ENCODE measurements at regions not wholly inside any gene's neighbourhood (a gene's known extent, or its start where the extent isn't known, plus 50 kb on each side); places are given as distances from the start of the nearest gene placed in this dataset.

DNA sequence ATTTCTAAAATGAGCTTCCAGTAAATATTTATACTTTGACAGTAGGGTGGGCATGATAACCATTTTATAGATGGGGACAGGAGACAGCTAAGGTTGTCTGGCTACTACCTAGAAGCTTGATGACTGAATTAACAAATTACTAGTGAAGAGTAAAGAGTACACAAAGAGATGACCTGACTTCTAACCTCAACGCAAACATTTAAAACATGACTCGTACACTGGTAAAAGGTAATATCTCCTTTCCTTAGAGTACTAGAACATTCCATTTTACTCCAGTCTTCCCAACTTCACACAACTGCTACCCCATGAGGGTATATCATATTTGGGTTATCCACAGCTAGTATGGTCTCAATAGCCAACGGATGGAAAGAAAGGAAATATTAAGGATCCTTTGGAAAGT, 258.9 kb downstream of the FOXO1 start:
- Histone ChIP-seq H2AFZ (ENCODE audit: low read depth, low read length, severe bottlenecking) (no peak overlapping the region), H4K20me1 (ENCODE audit: low read depth, low read length) (no peaks in the 10 kb centered on the region), H3K4me3 (ENCODE audit: insufficient read depth, low read length, poor library complexity, severe bottlenecking) (no peak overlapping the region), H3K27me3 (ENCODE audit: low read length) (no peaks in the 10 kb centered on the region), H3K79me2 (ENCODE audit: insufficient read depth, low read length) (no peaks in the 10 kb centered on the region), H3K27ac (ENCODE audit: low read depth, low read length) (no peak overlapping the region), H3K9ac (ENCODE audit: low read length) (no peak overlapping the region), H3K9me3 (ENCODE audit: insufficient read depth, low read length) (no peaks in the 10 kb centered on the region), H3K9me2 (replicated peaks; ENCODE audit: insufficient read depth, low read length) (no peaks in the 10 kb centered on the region), H3K4me2 (ENCODE audit: low read depth, low read length, poor library complexity, severe bottlenecking) (no peak overlapping the region), H3F3A (ENCODE audit: insufficient read depth) (no peaks in the 10 kb centered on the region; the same call in 1 of the 2 replicates), H3K36me3 (ENCODE audit: low read length) (no peaks in the 10 kb centered on the region)
- TF ChIP-seq, protein P1, sequence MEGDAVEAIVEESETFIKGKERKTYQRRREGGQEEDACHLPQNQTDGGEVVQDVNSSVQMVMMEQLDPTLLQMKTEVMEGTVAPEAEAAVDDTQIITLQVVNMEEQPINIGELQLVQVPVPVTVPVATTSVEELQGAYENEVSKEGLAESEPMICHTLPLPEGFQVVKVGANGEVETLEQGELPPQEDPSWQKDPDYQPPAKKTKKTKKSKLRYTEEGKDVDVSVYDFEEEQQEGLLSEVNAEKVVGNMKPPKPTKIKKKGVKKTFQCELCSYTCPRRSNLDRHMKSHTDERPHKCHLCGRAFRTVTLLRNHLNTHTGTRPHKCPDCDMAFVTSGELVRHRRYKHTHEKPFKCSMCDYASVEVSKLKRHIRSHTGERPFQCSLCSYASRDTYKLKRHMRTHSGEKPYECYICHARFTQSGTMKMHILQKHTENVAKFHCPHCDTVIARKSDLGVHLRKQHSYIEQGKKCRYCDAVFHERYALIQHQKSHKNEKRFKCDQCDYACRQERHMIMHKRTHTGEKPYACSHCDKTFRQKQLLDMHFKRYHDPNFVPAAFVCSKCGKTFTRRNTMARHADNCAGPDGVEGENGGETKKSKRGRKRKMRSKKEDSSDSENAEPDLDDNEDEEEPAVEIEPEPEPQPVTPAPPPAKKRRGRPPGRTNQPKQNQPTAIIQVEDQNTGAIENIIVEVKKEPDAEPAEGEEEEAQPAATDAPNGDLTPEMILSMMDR (IDR thresholded peaks at IDR 0.05; ENCODE audit: insufficient read depth, low read length, poor library complexity, severe bottlenecking): no peak
- no peak for TF ChIP-seq EZH2phosphoT487 (conservative IDR thresholded peaks at IDR 0.05; ENCODE audit: low read length)

DNA sequence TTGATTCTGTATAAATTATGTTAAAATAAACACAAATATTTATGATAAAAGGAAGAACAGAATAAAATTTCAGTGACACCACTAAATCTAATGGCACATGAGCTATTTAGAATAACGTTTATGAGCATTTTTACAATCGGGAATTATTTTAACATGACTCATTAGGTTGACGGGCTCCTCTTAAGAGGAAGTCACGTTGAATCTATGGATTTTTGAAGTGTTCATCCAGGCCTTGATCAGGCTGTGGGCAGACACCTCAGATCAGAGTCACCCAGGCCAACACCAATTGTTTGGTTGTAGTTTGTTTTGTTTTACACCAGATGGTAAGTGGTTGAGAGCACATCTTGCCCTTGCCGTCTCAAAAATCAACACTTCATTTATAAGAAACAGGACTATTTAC, 257.8 kb downstream of the FOXO1 start:
- H3K79me2 ChIP-seq (ENCODE audit: insufficient read depth, low read length): no peaks in the 10 kb centered on the region
- no peaks in the 10 kb centered on the region for H3K9me2 ChIP-seq (replicated peaks; ENCODE audit: insufficient read depth, low read length)
- H3K27ac ChIP-seq (ENCODE audit: low read depth, low read length): no peak overlapping the region
- H4K20me1 ChIP-seq (ENCODE audit: low read depth, low read length): no peaks in the 10 kb centered on the region
- no peak overlapping the region for H3K9ac ChIP-seq (ENCODE audit: low read length)
- no peaks in the 10 kb centered on the region for H3K9me3 ChIP-seq (ENCODE audit: insufficient read depth, low read length)
- H3K36me3 ChIP-seq (ENCODE audit: low read length): no peaks in the 10 kb centered on the region
- H2AFZ ChIP-seq (ENCODE audit: low read depth, low read length, severe bottlenecking): no peak overlapping the region
- no peaks in the 10 kb centered on the region for H3K27me3 ChIP-seq (ENCODE audit: low read length)
- TF ChIP-seq, protein P1 (IDR thresholded peaks at IDR 0.05; ENCODE audit: insufficient read depth, low read length, poor library complexity, severe bottlenecking): no peak
- TF ChIP-seq EZH2phosphoT487 (conservative IDR thresholded peaks at IDR 0.05; ENCODE audit: low read length): no peak
- H3K4me3 ChIP-seq (ENCODE audit: insufficient read depth, low read length, poor library complexity, severe bottlenecking): no peak overlapping the region
- H3K4me2 ChIP-seq (ENCODE audit: low read depth, low read length, poor library complexity, severe bottlenecking): no peak overlapping the region
- H3F3A ChIP-seq (ENCODE audit: insufficient read depth): no peaks in the 10 kb centered on the region

GRCh38 chr13:40409278-40409677, 257.2 kb downstream of the FOXO1 start:
- Histone ChIP-seq H3F3A (ENCODE audit: insufficient read depth) (no peaks in the 10 kb centered on the region), H2AFZ (ENCODE audit: low read depth, low read length, severe bottlenecking) (no peak overlapping the region), H3K27me3 (ENCODE audit: low read length) (no peaks in the 10 kb centered on the region), H3K79me2 (ENCODE audit: insufficient read depth, low read length) (no peaks in the 10 kb centered on the region), H3K4me2 (ENCODE audit: low read depth, low read length, poor library complexity, severe bottlenecking) (no peak overlapping the region), H4K20me1 (ENCODE audit: low read depth, low read length) (no peaks in the 10 kb centered on the region), H3K4me3 (ENCODE audit: insufficient read depth, low read length, poor library complexity, severe bottlenecking) (no peak overlapping the region), H3K9ac (ENCODE audit: low read length) (no peak overlapping the region), H3K9me3 (ENCODE audit: insufficient read depth, low read length) (no peaks in the 10 kb centered on the region), H3K9me2 (replicated peaks; ENCODE audit: insufficient read depth, low read length) (no peaks in the 10 kb centered on the region), H3K36me3 (ENCODE audit: low read length) (no peaks in the 10 kb centered on the region), H3K27ac (ENCODE audit: low read depth, low read length) (no peak overlapping the region)
- no peak for TF ChIP-seq EZH2phosphoT487 (conservative IDR thresholded peaks at IDR 0.05; ENCODE audit: low read length)
- TF ChIP-seq, protein P1 (IDR thresholded peaks at IDR 0.05; ENCODE audit: insufficient read depth, low read length, poor library complexity, severe bottlenecking): no peak

Measured in SU-DHL-6 (cell line).